ENCODE measurements at regions not wholly inside any gene's neighbourhood (a gene's known extent, or its start where the extent isn't known, plus 50 kb on each side); places are given as distances from the start of the nearest gene placed in this dataset.

DNA sequence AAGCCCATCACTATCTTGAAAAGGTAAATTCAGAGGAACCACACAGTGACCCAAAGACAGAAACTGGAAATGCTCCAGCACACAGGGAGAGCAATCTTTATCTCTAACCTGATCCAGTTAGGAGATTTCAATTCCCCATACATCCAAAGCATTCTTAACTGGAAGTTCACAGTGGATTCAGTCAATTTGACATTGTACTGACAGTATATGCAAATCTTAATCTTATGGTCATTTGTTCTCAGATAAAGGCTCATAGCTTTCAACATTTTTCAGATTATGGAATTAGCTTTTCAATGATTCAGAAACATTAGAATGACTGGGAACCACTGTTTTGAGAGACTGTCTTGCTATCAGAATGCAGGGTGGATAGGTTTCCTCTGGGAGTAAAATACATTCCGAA, 1455.6 kb downstream of the OLFM4 start:
- TF ChIP-seq, protein P1, sequence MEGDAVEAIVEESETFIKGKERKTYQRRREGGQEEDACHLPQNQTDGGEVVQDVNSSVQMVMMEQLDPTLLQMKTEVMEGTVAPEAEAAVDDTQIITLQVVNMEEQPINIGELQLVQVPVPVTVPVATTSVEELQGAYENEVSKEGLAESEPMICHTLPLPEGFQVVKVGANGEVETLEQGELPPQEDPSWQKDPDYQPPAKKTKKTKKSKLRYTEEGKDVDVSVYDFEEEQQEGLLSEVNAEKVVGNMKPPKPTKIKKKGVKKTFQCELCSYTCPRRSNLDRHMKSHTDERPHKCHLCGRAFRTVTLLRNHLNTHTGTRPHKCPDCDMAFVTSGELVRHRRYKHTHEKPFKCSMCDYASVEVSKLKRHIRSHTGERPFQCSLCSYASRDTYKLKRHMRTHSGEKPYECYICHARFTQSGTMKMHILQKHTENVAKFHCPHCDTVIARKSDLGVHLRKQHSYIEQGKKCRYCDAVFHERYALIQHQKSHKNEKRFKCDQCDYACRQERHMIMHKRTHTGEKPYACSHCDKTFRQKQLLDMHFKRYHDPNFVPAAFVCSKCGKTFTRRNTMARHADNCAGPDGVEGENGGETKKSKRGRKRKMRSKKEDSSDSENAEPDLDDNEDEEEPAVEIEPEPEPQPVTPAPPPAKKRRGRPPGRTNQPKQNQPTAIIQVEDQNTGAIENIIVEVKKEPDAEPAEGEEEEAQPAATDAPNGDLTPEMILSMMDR (IDR thresholded peaks at IDR 0.05): no peak
- no peak for TF ChIP-seq POLR2A (IDR thresholded peaks at IDR 0.05)
